ENCODE measurements at regions not wholly inside any gene's neighbourhood (a gene's known extent, or its start where the extent isn't known, plus 50 kb on each side); places are given as distances from the start of the nearest gene placed in this dataset.

DNA sequence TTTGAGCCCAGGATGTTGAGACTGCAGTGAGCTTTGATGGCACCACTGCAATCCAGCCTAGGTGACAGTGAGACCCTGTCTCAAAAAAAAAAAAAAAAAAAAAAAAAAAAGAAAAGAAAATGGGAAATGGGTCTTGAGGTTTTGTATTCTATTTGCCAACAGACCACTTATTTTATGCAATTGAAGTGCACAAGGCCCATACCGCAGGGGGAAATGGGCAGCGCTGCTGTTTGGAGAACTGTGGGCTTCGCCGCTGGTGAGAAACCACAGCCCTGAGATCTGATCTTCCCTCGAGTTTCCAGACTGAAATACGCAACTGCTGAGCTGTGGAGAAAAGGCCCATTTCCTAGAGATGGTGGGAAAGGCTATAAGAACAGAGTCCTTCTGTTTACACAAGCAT, 512.0 kb downstream of the TCERG1L start:
- no peak for DNase-seq (ENCODE audit: low spot score)

- no peak for DNase-seq (ENCODE audit: low spot score)
These were observed 511.2 kb downstream of the TCERG1L start for GRCh38 chr10:130800281-130800680.

- no peak for DNase-seq (ENCODE audit: low spot score)
These were observed 510.2 kb downstream of the TCERG1L start for GRCh38 chr10:130801276-130801675.

DNA sequence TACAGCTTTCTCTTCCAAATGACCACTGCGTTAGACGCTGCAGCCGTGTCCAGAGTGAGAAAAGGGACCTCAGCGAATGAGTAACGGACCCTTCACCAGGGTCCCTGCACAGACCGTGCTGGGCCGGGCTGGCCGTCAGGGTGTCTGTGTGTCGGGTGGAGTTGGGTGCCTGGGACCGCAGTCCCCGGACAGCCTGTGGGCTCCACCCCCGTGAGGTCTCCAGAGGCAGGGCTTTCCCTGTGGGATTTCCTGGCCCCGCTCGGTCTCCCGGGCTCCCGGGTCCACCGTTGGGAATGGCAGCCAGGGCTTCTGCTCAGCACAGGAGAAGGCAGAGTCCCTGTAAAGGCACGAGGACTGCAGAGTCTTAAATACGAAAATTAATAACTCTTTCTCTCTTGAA, 509.7 kb downstream of the TCERG1L start:
- no peak for DNase-seq (ENCODE audit: low spot score)

DNA sequence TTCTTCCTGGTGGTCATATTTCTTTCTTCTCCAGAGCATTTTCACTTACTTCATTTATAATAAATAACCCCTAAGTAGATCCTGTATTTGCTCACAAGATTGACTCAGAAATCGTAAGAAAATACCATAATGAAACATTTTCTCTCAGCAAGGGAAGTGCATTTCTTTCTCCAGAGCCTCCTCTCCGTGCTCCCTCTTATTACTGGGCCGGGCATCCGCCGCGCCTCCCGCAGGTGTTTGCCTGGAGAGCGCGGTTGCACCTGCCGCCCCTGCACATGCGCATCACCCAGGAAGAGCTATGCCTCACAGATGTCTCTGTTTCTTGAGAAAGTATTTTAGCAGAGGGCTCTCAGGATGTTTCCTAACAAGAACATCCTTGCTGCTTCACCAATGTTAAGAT, 509.2 kb downstream of the TCERG1L start:
- DNase-seq (ENCODE audit: low spot score): no peak

- DNase-seq (ENCODE audit: low spot score): no peak
These were observed 507.2 kb downstream of the TCERG1L start for GRCh38 chr10:130804281-130804680.

- no peak for DNase-seq (ENCODE audit: low spot score)
These were observed 506.5 kb downstream of the TCERG1L start for GRCh38 chr10:130804778-130805634.

GRCh38 chr10:130805635-130806030, 505.9 kb downstream of the TCERG1L start:
- DNase-seq (ENCODE audit: low spot score): no peak

DNA sequence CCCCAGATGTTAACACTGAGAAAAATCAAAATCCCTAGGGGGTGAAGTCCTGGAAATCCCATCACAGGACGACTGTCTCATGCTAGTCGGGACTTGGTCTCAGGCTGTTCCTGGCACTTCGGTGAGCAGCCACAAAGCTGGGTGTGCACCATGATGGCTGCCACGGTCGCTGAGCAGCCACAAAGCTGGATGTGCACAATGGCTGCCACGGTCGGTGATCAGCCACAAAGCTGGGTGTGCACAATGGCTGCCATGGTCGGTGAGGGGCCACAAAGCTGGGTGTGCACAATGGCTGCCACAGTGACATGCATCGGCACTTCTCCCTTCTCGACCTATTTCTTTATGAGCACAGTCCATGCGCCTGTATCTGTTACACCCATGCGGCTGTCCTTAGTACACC, 505.1 kb downstream of the TCERG1L start:
- DNase-seq (ENCODE audit: low spot score): no peak

GRCh38 chr10:130807096-130807495, 504.4 kb downstream of the TCERG1L start:
- no peak for DNase-seq (ENCODE audit: low spot score)

- no peak for DNase-seq (ENCODE audit: low spot score)
These were observed 503.8 kb downstream of the TCERG1L start for GRCh38 chr10:130807721-130808120.

- DNase-seq (ENCODE audit: low spot score): no peak
These were observed 503.3 kb downstream of the TCERG1L start for GRCh38 chr10:130808243-130808642.

DNA sequence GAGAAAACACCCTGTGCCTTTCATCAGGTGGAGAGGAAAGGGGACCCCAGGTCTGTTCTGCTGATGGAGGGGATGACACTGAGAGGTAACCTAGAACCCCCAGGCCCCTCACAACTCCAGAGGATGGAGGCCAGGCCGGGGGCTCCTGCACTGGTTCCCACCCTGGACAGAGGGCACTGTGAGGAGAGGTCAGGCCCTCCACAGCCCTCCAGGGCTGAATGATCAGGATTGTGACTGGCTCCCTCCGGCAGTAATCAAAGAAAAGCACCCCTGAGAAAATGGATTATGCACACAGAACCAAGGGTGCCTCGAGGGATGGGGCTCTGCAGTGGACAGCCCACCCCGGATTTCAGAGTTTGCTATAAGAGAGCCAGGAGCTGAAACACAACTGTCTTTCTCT, 502.8 kb downstream of the TCERG1L start:
- no peak for DNase-seq (ENCODE audit: low spot score)

DNA sequence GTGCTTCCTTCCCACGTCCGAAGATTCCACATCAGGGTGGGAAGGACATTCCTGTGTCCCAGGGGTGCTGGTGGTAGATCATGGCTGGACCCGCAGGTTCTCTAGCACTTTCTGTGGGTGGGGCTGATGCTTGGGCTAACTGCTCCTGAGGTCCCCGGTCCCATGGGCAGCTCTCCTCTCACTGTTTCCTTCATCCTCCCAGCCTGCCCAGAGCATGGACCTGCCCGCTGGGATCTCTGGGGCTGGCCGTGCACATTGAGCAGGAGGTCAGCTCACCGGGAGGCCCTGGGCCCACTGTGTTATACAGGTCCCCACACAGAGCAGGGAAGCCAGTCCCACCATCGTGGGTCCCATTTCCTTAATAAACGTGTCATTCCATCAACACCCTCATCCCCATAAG, 502.3 kb downstream of the TCERG1L start:
- no peak for DNase-seq (ENCODE audit: low spot score)

DNA sequence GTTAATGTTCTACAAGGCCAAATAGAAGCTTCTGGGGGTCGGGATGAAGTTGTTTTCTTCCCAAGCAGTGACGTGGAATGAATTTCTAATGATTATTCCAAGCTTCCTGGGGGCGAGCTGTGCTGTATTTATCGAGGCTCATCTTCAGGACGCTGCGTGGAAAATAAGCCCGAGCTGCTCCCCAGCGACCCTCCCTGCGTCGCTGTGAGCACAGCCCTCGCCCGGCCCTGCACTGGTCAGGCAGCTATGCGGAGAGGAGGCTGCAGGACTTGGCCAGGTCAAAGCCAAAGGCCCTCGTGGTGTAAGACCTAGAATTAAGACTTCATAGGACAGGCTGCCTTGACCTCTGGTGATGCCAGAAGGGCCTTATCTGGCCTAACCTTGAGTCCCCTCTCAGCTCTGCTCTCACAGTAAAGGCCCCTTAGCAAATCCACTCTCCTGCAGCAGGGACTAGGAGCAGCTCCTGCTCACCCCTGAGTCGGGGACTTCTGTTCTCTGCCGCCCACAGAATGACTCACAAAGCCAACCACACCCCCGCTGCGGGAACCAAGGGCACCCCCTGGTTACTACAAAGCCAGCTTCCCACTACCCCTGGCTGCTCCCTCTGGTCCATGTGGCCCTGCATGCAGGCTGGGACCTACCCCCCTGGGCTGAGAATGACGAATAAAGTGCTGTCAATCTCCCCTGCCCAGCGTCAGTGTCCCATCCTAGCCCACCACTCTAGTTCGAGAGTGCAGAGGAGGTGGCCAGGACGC, 501.6 kb downstream of the TCERG1L start:
- no peak for DNase-seq (ENCODE audit: low spot score)

GRCh38 chr10:130810856-130811255, 500.7 kb downstream of the TCERG1L start:
- DNase-seq (ENCODE audit: low spot score): no peak

GRCh38 chr10:130812381-130813148, 499.0 kb downstream of the TCERG1L start:
- DNase-seq (ENCODE audit: low spot score): no peak

GRCh38 chr10:130814610-130815009, 496.9 kb downstream of the TCERG1L start:
- no peak for DNase-seq (ENCODE audit: low spot score)

DNA sequence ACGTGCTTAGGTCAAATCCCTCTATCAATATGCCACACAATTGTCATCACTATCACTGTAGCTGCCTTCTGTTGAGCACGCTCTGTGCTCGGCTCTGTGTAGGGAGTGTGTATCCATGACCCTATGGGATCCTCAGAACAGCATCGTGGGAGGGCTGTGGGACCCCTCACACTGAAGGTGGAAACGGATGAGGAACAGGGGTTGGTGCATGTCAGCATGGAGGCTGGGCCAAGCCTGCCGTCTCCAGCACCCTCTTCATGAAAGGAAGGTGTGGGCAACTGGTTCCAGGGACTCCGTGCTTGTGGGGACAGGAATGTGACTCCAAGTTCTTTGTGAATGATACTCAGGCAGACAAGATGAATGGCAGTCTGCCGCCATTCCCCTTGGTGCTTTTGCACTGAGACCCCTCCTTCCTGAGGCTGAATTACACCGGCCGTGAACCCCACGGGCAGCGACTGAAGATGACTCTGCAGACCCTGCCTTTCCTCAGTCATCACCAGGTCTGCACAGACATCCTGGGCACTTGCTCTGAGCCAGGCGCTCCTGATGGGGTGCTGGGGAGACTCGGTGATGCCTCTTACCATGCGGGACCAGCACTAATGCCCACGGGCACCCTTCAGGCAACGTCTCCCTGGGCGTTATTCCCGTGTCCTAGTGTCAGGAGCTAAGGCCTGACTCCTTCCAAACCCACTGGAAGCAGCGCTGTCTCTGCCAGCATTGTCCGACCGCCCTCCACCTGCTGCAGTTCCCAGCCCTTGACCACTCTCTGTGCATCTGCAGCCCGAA, 495.2 kb downstream of the TCERG1L start:
- DNase-seq (ENCODE audit: low spot score): no peak

DNA sequence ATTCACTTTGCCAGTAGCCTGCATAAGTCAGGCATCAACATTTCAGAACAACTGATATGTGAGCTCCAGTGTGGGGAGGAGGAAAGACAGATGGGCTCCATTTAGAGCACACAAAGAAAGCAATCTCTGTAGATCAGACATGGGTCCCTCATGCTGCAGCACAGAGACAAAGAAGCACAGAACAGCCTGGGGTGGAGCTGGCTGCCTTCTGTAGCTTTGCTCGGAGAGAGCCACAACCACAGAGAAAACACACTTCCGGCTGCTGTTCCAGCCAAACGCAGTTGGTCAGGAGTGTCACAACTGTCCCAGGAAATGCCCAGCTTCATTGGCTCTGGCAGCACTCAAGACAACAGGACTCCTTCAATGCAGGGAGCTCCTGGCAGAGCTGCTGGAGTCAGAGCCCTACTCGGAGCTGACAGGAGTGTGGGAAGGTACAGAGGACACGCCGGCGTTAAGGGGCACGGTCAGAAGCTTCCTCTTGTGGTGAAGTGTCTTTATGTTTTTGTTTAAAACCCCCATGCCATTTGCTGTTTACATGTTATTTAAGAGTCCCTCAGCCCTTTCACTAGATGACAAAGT, 494.4 kb downstream of the TCERG1L start:
- DNase-seq (ENCODE audit: low spot score): no peak

DNA sequence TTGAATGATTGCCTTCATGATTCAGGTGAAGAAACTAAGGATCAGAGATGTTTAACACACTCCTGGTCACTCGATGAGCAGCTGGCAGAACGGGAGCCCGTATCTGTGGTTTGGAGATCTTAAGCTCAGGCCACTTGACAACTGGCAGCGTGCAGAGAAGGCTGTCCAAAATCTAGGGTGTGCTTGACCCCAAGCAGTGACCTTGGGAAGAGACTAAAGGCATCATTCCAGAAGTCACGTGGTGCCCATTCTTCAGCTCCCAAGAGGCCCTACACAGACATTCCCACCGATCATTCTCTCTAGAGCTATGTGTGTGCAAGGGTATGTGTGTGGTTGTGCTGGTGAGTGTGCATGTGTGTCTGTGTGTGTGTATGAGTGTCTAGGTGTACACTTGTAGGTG, 493.8 kb downstream of the TCERG1L start:
- no peak for DNase-seq (ENCODE audit: low spot score)
